ENCODE measurements at regions not wholly inside any gene's neighbourhood (a gene's known extent, or its start where the extent isn't known, plus 50 kb on each side); places are given as distances from the start of the nearest gene placed in this dataset.
"Not testable (repeated sequence)": the region's sequence is repeated elsewhere in the genome, so short reads cannot be mapped to it uniquely, and the experiment has no call there.

DNA sequence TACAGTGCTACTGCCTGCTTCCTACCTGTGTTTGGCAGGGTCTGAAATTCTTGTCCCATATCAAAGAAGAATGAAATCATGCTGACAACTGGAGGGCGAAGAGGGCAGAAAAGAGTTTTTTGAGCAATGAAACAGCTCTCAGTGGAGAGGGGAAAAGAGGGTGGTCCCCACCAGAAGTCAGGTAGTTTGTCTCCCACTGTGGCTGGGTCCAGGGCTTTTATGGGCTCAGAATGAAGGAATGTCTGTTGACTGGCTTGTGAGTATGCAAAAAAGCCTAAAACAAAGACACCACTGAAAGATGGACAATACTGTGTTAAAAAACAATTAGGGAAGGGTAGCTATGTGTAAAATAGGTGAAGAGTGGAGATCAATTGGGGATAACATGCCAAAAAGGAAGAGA, 115.0 kb downstream of the ADAM29 start:
- no peak for DNase-seq (ENCODE audit: low spot score)

DNA sequence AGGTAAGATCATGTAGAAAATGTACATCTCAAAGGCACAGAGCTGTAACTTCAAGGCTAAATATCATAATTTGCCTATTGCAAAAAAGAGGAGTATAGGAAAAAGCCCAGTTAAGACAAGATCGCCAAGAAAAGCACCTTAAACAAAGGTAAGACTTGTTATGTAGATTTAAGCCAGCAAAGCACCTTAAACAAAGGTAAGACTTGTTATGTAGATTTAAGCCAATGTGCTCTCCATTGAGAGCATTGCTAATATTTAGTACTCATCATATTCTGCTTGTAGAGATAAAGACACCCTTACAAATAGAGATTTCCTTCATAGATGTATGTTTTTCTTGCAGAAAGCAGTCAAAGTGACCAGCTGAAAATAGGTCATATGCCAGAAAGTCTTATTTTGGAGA, 115.8 kb downstream of the ADAM29 start:
- DNase-seq (ENCODE audit: low spot score): no peak

DNA sequence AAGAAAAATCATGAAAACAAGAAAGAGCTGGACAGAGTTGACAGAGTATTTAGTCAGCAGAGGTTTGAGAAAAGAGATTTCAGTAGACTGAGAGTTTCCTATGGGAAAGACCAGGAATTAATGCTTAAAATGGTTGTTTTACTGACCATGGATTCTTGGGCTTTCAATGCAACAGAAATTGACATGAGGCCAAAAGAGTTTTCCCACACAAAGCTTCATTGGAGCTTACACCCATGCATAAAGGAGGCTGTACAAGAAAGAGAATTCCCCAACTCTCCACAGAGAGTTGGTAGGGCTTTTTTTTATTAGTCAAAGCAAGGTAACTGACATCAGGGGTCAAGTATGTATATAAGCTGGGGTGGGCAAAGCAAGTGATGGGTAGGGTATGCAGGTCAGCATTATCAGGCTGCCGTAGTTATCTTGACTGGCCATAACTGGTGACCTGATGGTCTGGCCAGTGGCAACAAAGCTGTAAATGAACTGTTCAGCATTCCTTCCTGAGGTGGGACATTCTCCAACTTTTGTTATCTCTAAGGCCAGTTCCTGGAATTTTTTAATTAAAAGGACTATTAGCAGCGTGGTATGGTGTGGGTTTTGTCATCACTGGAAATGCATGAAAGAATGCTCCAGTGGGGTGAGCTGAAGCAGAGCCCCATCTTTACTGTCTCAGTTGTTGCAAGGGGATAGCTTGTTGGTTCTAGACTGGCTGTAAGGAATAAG, 117.0 kb downstream of the ADAM29 start:
- DNase-seq (ENCODE audit: low spot score): peak; percentile 96

DNA sequence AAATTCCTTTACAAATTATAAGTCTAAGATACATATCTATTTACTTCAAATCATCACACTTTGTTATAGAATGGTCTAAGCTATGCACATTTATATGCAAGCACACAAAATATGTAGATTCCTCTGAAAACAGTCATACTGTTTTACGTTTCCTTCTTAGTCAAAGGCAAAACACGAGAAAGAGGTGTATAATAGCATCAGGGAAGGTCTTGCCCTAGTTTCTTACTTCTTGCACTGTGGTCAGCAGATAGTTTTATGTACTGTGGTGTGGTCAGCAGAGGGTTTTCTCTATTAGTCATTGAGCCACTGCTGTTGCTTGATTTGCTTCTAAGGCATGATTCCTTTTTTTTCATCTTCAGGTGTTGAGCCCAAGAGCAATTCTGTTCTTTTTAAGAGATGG, 117.7 kb downstream of the ADAM29 start:
- DNase-seq (ENCODE audit: low spot score): peak; percentile 93

DNA sequence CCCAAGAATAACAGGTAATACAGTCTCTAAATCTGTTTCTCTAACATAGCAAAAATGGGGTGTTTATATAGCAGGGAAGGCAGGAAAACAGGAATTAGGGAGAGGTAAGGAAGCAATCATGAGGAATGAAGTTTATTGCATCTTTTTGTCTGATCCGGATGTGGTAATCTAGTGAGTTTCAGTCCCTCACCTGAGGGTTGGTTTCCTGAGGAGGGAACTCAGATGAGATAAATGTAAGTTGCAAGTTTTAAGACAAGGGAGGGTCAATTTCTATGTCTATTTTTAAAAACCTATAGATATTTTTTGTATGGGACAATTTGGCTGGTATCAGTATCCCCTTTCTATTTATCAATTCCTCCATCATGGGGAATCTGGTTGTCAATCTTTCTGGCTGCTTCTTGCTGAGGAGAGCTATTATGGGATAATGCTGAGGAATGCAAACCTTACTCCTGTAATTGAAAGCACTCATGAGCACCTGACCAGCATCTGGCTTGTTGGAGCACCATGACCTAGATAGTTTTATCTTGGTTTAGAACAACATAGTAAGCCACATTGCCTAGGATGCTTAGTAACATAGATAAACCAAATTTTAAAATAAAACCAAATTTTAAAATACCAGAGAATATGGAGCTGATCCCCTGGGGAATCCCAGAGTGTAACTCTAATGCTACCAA, 130.1 kb downstream of the ADAM29 start:
- DNase-seq (ENCODE audit: low spot score): no peak

DNA sequence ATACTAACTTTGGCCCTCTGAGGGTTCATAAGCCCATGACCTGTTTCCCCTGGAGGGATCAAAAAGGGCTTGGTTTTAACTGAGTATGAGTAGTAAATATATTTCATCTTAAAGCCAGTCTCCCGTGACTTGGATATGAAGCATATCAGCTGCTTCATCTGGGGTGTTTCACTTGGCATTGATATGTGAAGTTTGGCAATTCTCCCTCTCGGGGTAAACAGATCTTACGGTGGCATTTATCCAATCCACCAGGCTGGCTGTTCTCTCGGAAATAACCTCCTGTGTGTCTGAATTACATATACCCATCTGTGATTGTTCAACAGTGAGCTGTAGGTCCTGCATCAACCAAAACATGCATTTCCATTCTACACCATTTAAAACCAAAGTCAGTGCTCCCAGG, 130.7 kb downstream of the ADAM29 start:
- DNase-seq (ENCODE audit: low spot score): no peak

DNA sequence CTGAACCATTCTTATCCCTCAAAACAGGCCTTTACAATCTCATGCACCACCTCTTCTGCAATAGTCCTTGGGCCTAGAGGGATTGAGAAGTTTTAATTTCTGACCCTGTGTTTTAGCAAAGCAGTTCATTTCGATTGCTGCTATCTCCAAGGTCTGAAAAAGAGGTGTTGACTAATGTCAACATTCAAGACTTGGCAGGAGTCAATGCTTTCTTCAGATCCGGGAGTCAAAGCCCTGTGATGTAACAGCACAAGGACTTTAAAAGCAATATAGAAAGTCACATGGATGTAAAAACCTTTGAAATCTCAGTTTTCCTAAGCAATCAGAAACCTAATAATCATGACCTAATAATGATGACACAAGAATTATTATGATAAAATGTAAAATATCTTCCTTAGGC, 133.8 kb downstream of the ADAM29 start:
- DNase-seq (ENCODE audit: low spot score): no peak

DNA sequence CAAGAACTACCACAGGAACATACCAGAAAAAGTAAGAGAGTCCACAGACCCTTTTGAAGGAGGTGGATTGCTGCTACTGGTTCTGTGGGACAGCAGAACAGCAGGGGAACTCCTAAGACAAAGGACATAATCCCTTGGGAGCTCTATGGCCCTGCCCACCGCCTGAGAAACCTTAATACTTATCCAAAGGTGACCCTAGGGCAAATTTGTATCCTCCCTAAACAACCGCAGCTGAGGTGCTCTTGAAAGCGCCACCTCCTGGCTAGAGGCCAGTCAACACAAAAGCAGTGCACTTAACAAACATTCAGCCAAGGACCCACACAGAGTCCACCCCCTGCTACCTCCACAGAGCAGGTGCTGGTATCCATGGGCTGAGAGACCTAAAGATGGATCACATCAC, 136.8 kb downstream of the ADAM29 start:
- no peak for DNase-seq (ENCODE audit: low spot score)

DNA sequence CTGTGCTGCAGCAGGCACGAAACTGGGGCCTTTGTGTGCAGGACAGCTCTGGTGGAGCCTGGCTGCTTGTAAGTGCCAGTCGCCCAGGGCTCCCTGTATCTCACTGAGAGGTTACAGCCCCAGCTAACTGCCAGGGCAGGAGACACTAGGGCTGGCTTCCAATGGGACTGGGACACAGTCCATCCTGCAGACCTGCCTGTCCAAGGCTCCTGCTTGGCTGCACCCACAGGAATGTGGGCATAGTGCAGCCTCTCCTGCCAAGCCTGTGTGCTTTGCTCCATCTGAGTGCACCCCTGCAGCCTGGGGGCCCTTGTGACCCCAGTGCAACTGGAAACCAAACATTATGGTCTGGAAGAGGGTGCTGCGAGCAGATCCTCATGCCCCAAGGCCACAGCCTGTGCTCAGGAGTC, 144.0 kb downstream of the ADAM29 start:
- no peak for DNase-seq (ENCODE audit: low spot score)

DNA sequence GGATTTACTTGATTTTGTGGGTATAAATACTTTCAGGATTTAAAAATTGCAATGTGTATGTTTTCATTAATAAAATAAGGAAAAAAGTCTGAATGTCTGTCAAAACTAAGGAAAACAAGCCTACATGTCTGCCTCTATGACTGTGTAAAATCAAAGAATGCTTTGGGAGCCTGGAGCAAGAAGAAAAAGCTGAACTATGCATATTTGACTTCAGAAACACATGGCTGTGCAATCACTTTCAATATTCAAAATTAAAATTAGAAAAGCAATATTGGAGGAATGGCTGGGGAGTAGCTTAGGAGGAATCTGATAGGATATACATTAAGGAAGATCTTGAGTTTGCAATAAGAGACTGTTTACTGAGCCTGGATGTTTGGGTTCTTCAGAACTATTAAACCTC, 147.1 kb downstream of the ADAM29 start:
- DNase-seq (ENCODE audit: low spot score): no peak

DNA sequence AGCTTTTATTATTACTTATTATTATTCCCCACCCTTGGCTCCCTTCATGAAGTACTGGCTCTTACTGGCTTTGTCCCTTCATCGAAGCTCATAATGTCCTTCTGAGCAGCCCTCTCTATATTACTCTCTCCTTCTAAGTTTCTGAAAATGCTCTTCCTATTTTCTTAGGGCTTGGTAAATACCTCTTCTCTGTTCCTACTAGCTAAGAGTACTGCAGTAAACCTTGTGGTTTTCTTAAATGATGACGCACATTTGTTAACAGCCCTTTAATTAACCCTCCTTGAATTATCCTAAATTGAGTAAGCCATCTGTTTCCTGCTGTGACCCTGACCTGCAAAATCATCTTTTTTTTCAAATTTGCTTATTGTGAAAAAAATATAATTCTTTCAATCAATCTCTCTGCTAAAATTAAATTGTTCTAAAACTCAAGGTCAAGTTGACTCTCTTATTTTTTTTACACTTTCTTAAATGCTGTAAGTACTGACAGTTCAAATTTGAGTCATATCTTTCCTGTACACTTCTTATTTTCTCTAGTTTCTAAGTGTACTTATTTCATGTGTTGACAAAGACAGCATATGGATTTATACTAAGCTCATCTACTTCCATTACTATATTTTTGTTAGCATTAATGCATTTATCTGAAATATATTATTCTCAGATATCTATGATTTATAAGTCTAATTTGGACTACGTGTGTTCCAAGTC, 148.9 kb downstream of the ADAM29 start:
- DNase-seq (ENCODE audit: low spot score): no peak

DNA sequence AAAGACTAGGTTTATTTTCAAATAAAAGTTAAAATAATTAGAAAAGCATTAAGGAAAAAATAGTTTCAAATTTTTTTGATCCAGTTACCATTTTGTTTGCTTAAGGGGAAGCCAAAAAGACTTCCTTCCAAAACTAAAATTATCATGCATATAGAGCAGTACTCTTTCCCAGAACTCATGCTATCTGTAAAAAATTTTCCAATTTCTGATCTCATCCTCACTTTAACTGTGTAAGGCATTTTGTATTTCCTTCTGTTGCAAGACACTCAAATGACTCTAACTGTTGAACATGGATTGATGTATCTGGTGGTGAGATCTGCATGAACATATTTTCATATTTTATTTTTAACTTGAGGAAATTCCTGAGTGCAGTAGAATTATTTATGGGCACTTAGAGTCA, 150.1 kb downstream of the ADAM29 start:
- DNase-seq (ENCODE audit: low spot score): no peak

DNA sequence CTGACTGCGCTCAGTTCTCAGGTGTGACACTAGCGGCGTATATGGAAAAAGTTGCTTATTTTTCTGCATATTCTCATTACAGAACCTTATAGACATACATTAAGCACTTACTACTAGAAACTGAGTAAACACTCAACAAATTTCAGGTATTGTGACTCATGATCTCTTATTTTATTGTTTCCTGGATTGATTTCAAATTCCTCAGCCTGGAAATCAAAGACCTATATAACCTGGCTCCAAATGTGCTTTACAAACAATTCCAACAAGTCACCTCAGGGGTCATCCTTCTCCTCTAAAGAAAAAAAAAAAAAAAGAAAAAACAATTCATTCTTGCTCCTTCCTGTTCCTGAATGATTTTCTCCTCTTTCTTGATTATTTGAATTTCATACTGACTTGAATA, 152.3 kb downstream of the ADAM29 start:
- no peak for DNase-seq (ENCODE audit: low spot score)

DNA sequence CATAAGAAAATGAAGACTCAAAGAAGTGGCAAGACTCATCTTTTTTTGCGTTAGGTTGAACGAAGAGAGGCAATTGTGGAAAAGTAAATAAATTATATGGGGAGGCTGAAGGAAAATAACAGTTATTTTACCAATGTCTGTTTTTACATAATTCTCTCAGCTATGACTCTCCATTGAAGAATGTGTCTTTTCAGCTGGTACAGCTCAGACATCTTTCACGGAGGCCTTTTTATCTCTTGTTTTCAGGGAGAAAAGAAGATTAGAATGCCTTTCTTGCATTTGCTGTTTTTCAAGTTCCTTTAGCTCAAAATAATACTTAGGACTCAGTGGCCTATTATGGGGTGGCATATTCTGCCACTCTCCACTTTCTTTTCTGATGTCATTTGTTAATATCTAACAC, 153.0 kb downstream of the ADAM29 start:
- no peak for DNase-seq (ENCODE audit: low spot score)

DNA sequence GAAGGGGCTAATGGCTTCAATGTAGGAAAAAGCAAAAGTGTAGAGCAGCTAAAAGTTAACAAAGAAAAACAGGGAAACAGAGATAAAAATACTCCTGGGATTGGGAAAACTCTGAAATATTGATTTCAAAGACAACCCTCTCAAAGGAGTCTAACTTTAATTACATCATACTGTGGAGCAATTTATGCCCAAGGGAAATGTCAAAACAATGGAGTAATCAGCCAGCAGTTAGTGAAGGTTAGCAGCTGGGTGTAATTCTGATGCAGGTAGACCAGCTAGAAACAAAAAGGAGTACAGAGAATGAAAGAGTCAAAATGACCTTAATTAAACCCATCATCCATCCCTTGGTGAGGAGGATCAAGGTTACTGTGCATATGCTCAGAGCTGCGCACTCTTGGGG, 169.0 kb downstream of the ADAM29 start:
- DNase-seq (ENCODE audit: low spot score): no peak

DNA sequence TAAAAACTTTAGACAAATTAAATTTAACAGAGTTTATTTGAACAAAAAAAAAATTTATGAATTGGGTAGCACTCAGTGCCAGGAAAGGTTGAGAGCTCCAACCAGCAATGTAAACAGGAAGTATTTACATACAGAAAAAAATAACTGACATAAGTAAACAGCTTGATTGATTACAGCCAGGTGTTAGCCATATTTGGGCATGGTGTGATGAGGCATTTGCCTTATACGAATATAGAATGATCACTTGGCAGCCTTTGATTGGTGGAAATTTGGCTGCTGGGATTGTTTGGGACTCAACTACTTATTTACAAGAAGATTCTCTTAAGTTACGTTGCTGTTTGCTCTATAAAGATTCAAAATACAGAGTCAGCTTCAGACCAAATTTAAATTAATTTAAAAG, 172.0 kb downstream of the ADAM29 start:
- no peak for DNase-seq (ENCODE audit: low spot score)

DNA sequence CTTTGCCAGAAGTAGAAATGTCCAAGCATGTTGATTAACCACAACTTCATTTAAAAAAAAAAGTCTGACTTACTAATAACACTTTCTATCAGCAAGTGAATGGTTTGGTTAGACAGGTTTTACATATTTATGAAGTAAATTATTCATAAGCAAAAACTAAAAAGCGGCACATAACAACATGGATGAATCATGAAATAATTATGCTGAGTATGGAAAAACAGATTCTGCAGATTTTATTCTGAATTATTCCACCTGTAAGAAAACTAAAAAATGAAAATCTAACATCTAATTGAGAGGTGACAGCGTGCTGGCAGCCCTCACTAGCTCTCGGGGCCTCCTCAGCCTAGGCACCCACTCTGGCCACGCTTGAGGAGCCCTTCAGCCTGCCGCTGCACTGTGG, 173.5 kb downstream of the ADAM29 start:
- DNase-seq (ENCODE audit: low spot score): no peak

DNA sequence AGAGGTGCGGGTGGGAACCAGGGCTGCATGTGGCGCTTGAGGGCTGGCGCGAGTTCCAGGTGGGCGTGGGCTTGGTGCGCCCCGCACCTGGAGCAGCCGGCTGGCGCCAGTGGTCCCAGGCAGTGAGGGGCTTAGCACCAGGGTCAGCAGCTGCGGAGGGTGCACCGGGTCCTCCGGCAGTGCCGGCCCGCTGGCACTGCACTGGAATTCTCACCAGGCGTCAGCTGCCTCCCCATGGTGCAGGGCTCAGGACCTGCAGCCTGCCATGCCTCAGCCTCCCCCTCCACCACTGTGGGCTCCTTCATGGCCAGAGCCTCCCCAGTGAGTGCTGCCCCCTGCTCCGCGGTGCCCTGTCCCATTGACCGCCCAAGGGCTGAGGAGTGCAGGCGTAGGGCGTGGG, 174.0 kb downstream of the ADAM29 start:
- DNase-seq (ENCODE audit: low spot score): no peak

DNA sequence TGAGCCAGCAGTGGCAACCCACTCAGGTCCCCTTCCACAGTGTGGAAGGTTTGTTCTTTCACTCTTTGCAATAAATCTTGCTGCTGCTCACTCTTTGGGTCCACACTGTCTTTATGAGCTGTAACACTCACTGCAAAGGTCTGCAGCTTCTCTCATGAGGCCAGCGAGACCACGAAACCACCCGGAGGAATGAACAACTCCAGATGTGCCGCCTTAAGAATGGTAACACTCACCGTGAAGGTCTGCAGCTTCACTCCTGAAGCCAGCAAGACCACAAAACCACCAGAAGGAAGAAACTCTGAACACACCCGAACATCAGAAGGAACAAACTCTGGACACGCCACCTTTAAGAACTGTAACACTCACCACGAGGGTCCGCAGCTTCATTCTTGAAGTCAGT, 174.9 kb downstream of the ADAM29 start:
- not testable (repeated sequence) for DNase-seq (ENCODE audit: low spot score)

DNA sequence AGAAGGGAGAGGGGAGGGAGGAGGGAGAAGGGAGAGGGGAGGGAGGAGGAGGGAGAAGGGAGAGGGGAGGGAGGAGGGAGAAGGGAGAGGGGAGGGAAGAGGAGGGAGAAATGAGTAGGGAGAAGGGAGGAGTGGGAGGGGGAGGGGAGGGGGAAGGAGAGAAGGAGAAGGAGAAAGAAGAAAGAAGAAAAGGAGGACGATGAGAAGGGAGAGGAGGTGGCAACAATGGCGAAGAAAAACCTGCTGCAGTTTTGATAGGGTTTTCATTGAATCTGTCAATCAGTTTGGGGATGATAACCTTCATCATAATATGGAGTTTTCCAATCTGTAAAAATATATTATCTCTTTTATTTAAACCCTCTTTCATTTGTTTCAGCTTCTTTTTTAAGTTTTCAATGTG, 185.2 kb downstream of the ADAM29 start:
- DNase-seq (ENCODE audit: low spot score): no peak

DNA sequence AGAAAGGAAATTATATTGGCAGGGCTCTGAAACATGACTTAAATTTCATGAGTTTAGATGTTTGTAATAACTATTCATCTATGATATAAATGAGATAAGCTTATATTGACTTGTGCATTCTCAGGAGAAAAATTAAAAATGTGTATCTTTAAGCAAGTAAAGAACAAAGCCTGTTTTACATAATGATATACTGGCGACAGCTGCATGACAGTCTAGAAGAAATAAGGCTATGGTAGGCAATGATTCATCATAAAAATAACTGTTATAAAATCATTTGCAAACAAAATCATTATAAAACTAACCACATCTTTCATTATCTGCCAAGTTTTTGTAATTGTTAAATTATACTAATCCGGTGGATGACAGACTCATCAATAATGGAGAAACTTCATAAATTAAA, 188.1 kb downstream of the ADAM29 start:
- DNase-seq (ENCODE audit: low spot score): no peak

DNA sequence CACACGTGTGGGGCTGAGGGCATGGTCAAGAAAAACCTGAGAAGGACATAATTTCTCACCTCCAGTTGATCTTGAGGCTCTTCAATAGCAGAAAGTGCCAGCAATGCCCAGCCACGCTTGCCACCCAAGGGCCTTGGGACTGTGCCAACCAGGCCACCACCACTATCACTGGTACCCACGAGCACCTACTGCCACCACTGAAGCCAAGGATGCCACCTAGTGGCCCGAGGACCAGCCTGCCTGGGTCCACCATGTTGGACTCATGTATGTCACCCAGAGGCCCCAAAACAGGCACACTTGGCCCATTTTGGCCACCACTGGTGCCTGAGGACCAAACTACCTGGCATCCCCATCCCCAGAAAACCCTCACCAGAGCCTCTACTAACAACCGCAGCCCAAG, 191.8 kb downstream of the ADAM29 start:
- no peak for DNase-seq (ENCODE audit: low spot score)

DNA sequence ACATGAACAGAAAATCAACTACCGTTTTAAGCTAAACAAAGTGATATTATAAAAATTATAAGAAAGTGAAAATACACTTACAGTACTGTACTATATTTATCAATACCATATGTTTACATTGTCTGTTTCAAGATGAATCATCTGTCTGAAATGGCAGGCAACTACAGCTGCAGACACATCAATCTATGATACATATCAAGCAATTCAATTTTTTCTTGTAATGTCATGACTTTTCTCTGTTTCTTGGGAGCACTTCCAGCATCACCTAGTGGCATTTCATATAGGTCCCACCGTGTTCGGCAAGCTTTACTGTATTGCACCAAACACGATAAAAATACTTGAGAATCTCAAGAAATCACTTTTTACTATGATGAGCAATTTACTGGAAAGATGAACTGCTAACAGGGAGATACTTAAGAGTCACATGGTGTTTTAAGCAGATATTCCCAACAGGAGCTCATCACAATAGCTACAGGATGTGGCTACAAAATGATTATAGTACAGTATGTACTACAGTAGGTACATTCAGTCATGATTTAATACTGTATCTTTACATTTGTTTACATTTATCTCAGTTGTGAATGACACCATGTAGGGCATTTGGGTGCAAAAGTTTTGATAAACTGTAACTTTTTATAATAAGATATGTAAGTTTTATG, 207.4 kb downstream of the ADAM29 start:
- DNase-seq (ENCODE audit: low spot score): no peak
